Motor neuron (in vitro differentiated cells): ENCODE measurements at regions not wholly inside any gene's neighbourhood (a gene's known extent, or its start where the extent isn't known, plus 50 kb on each side); places are given as distances from the start of the nearest gene placed in this dataset.

ENCODE experiments used
- ATAC-seq, 8 experiments: fragments of 200-7000 bp; cut with Tn5 transposase; replicated peaks in 6 of 8; 2 replicates each; pipeline ENCODE4 v1.8.0; 2021; ENCODE audit warnings: mild to moderate bottlenecking in 8 of 8, moderate library complexity in 8 of 8
- H3K27ac ChIP-seq, 2 donors: fragments of 250-450 bp; sonication (Bioruptor Pico); 2 replicates each; pipeline ENCODE4 v1.9.0; 2021; ENCODE audit warnings: antibody characterized with exemption in 2 of 2, mild to moderate bottlenecking in 2 of 2, moderate library complexity in 1 of 2
- H3K4me1 ChIP-seq, 2 donors: fragments of 250-450 bp; sonication (Bioruptor Pico); replicated peaks in 1 of 2; 2 replicates each; pipeline ENCODE4 v1.6.1; 2021; ENCODE audit warnings: antibody characterized with exemption in 2 of 2, mild to moderate bottlenecking in 2 of 2, moderate library complexity in 1 of 2
- H3K4me3 ChIP-seq, 5 donors: fragments of 250-450 bp; sonication (Bioruptor Pico); 2 replicates each; pipeline ENCODE4 v1.9.0; 2021; ENCODE audit warnings: antibody characterized with exemption in 5 of 5, mild to moderate bottlenecking in 5 of 5, moderate library complexity in 4 of 5
- WGBS, 10 experiments: fragments of 450-650 bp; shearing (Covaris generic); methylation state at CpG; one replicate each; pipeline ENCODE4 v1.0.0; 2022; 5-methylcytosine and 5-hydroxymethylcytosine counted together
- in situ Hi-C, 9 experiments: fragments of 400-800 bp; cut with MboI; loops; one replicate each; pipeline ENCODE4 v1.15.0; 2021; ENCODE audit warnings: low sequenced_read_pairs in 9 of 9, low pct_unique_long_range_greater_than_20kb in 2 of 9; ENCODE audit not compliant: unreplicated experiment in 9 of 9

GRCh38 chr10:29722777-29723176, 88.0 kb upstream of the SVIL start:
- in situ Hi-C loops, result no loop called here
- H3K27ac ChIP-seq, result no peak overlapping the region
- no peaks in the 10 kb centered on the region for H3K4me1 ChIP-seq
- H3K4me3 ChIP-seq, result no peak overlapping the region
- WGBS, 10 experiments, result 29 to 100% (median 85%) methylated on average over 2 to 4 of the region's 4 CpGs; no CpG with 5 or more reads in 1 of the 10 experiments
- peak in 2 of 8 experiments; percentile 7 to 43 for ATAC-seq

DNA sequence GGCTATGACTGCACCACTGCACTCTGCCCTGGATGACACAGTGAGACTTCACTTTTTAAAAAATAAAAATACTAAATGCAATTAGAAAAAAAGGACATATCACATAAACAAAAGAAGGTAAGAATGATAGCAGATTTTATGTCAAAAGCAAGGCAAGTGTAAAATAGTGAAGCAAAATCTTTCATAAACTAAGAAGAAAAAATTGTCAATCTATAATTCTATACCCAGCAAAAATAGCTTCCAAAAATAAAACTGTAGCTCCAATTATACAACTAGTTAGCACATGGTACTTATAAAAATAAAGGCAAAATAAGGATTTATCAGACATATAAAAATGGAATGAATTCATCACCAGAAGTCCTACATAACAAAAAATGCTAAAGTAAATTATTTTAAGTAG, 85.4 kb upstream of the SVIL start:
- Histone ChIP-seq H3K4me1 (no peaks in the 10 kb centered on the region), H3K4me3 (no peak overlapping the region), H3K27ac (no peak overlapping the region)
- in situ Hi-C loops, result no loop called here
- no peak for ATAC-seq

- no peak for ATAC-seq
- Histone ChIP-seq H3K4me3 (no peak overlapping the region), H3K4me1 (no peaks in the 10 kb centered on the region), H3K27ac (no peak overlapping the region)
- WGBS, 10 experiments, result 31 to 100% (median 82%) methylated on average over 1 to 4 of the region's 4 CpGs
- in situ Hi-C loops, result no loop called here
These were observed 84.5 kb upstream of the SVIL start for GRCh38 chr10:29719281-29719675.

DNA sequence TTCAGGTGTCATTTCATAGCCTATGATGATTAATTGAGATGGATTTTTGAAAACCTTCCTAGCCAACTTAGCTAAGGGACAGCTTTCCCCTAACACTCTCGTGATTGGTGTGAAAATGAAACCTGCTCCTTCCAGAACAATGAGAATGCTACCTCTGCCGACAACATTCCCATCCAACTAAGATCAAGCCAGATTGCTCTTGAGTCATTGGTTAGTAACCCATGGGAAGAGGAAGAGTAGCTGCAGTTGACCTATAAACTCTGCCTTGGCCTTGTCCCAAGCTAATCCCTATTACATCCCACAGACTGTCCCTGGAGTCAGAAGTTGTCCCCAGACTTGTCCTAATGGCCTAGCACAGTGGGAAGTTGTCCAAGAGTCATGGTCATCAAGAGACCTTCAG, 80.5 kb upstream of the SVIL start:
- 90 to 100% (median 100%) methylated on average over 1 to 2 of the region's 2 CpGs; no CpG with 5 or more reads in 2 of the 10 experiments for WGBS, 10 experiments
- no peak overlapping the region for H3K4me3 ChIP-seq
- in situ Hi-C loops, result no loop called here
- ATAC-seq, result no peak
- H3K4me1 ChIP-seq, result peaks cover 0 to 4% of the 10 kb centered on the region in 2 donors
- H3K27ac ChIP-seq, result no peak overlapping the region

DNA sequence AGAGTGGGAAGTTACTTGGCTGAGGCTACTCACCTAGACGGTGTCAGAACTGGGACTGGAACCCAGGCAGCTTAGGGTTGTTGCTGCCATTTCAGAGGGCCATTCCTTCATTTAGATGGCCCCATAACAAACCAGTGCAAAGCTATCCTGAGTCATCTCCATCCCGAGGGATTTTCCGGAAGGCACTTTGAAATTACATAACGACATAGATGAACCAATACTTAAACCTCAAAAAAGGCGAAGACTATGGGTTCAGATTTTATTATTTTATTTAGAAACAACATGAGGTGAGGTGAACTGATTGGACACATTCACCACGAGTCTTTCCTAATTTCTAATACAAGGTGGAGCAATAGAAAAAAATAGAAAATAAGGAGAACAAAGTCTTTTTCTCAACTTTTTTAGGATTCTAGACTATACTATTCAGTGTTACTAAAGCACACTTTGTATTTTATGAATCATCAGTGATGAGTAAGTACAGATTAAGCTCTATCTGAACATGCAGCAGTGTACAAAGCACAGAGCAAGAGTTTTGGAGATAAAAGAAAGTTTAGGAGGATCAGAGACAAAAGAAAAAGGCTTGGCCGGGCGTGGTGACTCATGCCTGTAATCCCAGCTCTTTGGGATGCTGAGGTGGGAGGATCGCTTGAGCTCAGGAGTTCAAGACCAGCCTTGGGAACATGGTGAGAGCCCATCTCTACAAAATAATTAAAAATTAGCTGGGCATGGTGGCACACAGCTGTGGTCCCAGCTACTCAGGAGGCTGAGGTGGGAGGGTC, 79.5 kb upstream of the SVIL start:
- in situ Hi-C loops, result no loop called here
- peaks cover 0 to 4% of the 10 kb centered on the region in 2 donors for H3K4me1 ChIP-seq
- no peak overlapping the region for H3K4me3 ChIP-seq
- peak in 2 of 8 experiments; percentile 77 to 80 for ATAC-seq
- 29 to 100% (median 86%) methylated on average over 1 to 8 of the region's 9 CpGs for WGBS, 10 experiments
- no peak overlapping the region for H3K27ac ChIP-seq

GRCh38 chr10:29713450-29713849, 78.7 kb upstream of the SVIL start:
- Histone ChIP-seq H3K27ac (no peak overlapping the region), H3K4me1 (peaks cover 0 to 4% of the 10 kb centered on the region in 2 donors), H3K4me3 (no peak overlapping the region)
- WGBS, 10 experiments, result 38 to 100% (median 83%) methylated on average over 1 to 2 of the region's 2 CpGs; no CpG with 5 or more reads in 3 of the 10 experiments
- in situ Hi-C loops, result no loop called here
- ATAC-seq, result no peak

GRCh38 chr10:29712108-29712507, 77.3 kb upstream of the SVIL start:
- in situ Hi-C loops, result no loop called here
- 20 to 77% (median 73%) methylated on average over 1 to 7 of the region's 7 CpGs; no CpG with 5 or more reads in 2 of the 10 experiments for WGBS, 10 experiments
- peaks cover 0 to 4% of the 10 kb centered on the region in 2 donors for H3K4me1 ChIP-seq
- no peak overlapping the region for H3K4me3 ChIP-seq
- ATAC-seq, result peak in 5 of 8 experiments; percentile 12 to 93 (median 56)
- no peak overlapping the region for H3K27ac ChIP-seq

- Histone ChIP-seq H3K4me3 (no peak overlapping the region), H3K27ac (no peak overlapping the region), H3K4me1 (peaks cover 0 to 4% of the 10 kb centered on the region in 2 donors)
- in situ Hi-C loops, result no loop called here
- WGBS, 10 experiments, result 75 to 100% (median 83%) methylated on average over 2 to 8 of the region's 8 CpGs; no CpG with 5 or more reads in 3 of the 10 experiments
- ATAC-seq, result no peak
These were observed 75.4 kb upstream of the SVIL start for GRCh38 chr10:29710128-29710527.

DNA sequence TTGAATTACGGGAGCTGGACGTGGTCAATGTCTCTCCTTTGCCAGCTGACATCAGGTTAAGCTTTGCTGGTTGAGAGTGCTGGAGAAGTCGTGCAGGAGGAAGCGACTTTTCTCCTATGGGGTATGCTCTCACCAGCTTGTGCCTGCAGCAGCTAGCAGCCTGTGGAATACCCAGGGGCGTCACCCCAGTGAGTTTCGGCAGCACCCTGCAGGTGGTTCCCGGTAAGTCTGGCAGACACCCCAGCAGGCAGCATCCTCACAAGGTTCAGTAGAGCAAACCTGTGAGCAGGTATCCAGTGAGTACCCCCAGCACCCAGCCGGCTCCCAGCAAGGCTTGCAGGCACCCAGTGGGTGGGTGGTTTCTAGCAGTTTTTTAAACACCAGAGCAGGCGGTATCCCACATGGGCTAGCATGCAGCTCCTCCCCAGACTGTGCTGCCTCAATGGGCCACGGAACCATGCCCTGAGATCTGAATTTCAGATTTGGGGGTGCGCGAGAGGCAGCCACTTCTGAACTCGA, 74.8 kb upstream of the SVIL start:
- H3K27ac ChIP-seq, result no peak overlapping the region
- ATAC-seq, result peak in 1 of 8 experiments; percentile 6
- 77 to 100% (median 91%) methylated on average over 1 to 10 of the region's 13 CpGs; no CpG with 5 or more reads in 5 of the 10 experiments for WGBS, 10 experiments
- H3K4me1 ChIP-seq, result peaks cover 0 to 4% of the 10 kb centered on the region in 2 donors
- in situ Hi-C loops, result no loop called here
- no peak overlapping the region for H3K4me3 ChIP-seq

DNA sequence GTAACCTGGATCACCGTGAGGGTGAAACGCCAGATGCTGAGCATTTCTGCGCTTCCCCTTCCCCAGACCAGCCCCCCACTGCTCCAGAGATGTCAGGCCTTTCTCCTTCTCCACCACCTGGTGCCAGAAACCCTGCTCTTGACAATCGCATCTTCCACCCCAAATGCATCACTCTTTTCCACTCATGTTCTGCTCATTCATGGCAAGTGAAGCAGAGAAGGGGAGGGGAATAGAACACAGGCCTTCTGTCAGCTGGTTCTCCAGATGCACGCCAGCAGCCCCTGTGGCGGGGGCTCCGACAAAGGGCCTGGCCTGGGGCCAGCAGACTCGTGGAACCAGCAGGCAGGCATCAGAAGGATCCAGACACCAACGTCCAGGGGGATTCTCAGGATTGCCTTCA, 68.5 kb upstream of the SVIL start:
- Histone ChIP-seq H3K4me1 (peaks cover 8 to 14% of the 10 kb centered on the region in 2 donors), H3K27ac (no peak overlapping the region), H3K4me3 (no peak overlapping the region)
- in situ Hi-C loops, result no loop called here
- ATAC-seq, result peak in 5 of 8 experiments; percentile 74 to 91 (median 82)
- 10 to 70% (median 20%) methylated on average over 1 to 8 of the region's 9 CpGs; no CpG with 5 or more reads in 4 of the 10 experiments for WGBS, 10 experiments

- H3K4me1 ChIP-seq, result peaks cover 8 to 14% of the 10 kb centered on the region in 2 donors
- 14 to 78% (median 60%) methylated on average over 4 to 9 of the region's 10 CpGs for WGBS, 10 experiments
- in situ Hi-C loops, result no loop called here
- no peak overlapping the region for H3K27ac ChIP-seq
- H3K4me3 ChIP-seq, result no peak overlapping the region
- ATAC-seq, result peak in 3 of 8 experiments; percentile 29 to 54 (median 53)
These were observed 67.7 kb upstream of the SVIL start for GRCh38 chr10:29702273-29703164.

- peaks cover 8 to 14% of the 10 kb centered on the region in 2 donors for H3K4me1 ChIP-seq
- no peak overlapping the region for H3K4me3 ChIP-seq
- H3K27ac ChIP-seq, result no peak overlapping the region
- WGBS, 10 experiments, result 50 to 100% (median 100%) methylated on average over 1 of the region's 1 CpG; no CpG with 5 or more reads in 1 of the 10 experiments
- ATAC-seq, result no peak
- in situ Hi-C loops, result no loop called here
These were observed 66.5 kb upstream of the SVIL start for GRCh38 chr10:29701306-29701705.

GRCh38 chr10:29699621-29700020, 64.8 kb upstream of the SVIL start:
- in situ Hi-C loops, result no loop called here
- peaks cover 8 to 14% of the 10 kb centered on the region in 2 donors for H3K4me1 ChIP-seq
- H3K4me3 ChIP-seq, result no peak overlapping the region
- 25 to 100% (median 70%) methylated on average over 1 to 4 of the region's 5 CpGs; no CpG with 5 or more reads in 3 of the 10 experiments for WGBS, 10 experiments
- no peak overlapping the region for H3K27ac ChIP-seq
- peak in 2 of 8 experiments; percentile 28 to 74 for ATAC-seq
